ENCODE measurements at regions not wholly inside any gene's neighbourhood (a gene's known extent, or its start where the extent isn't known, plus 50 kb on each side); places are given as distances from the start of the nearest gene placed in this dataset.
"Not testable (repeated sequence)": the region's sequence is repeated elsewhere in the genome, so short reads cannot be mapped to it uniquely, and the experiment has no call there.

GRCh38 chr12:46693034-46693433 lies 132.8 kb downstream of the SLC38A4 start:
- TF ChIP-seq, protein P1, sequence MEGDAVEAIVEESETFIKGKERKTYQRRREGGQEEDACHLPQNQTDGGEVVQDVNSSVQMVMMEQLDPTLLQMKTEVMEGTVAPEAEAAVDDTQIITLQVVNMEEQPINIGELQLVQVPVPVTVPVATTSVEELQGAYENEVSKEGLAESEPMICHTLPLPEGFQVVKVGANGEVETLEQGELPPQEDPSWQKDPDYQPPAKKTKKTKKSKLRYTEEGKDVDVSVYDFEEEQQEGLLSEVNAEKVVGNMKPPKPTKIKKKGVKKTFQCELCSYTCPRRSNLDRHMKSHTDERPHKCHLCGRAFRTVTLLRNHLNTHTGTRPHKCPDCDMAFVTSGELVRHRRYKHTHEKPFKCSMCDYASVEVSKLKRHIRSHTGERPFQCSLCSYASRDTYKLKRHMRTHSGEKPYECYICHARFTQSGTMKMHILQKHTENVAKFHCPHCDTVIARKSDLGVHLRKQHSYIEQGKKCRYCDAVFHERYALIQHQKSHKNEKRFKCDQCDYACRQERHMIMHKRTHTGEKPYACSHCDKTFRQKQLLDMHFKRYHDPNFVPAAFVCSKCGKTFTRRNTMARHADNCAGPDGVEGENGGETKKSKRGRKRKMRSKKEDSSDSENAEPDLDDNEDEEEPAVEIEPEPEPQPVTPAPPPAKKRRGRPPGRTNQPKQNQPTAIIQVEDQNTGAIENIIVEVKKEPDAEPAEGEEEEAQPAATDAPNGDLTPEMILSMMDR (IDR thresholded peaks at IDR 0.05): no peak
- no peak for TF ChIP-seq ZFX (IDR thresholded peaks at IDR 0.05; ENCODE audit: borderline replicate concordance)
- no peak overlapping the region for H3K27ac ChIP-seq

DNA sequence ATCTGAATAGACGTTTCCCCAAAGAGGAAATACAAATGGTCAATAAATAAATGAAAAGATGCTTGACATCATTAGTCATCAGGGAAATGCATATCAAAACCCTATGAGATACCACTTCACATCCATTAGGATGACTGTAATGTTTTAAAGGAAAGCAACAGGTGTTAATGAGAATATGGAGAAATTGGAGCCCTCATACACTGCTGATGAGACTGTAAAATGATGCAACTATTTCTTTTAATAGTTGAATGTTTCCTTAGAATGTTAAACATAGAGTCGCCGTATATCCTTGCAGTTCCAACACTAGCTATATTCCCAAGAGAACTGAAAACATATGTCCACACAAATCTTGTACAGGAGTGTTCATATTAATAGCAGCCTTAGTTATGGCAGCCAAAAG lies 133.2 kb downstream of the SLC38A4 start:
- TF ChIP-seq, protein P1 (IDR thresholded peaks at IDR 0.05): no peak
- no peak for TF ChIP-seq ZFX (IDR thresholded peaks at IDR 0.05; ENCODE audit: borderline replicate concordance)
- H3K27ac ChIP-seq: no peak overlapping the region

GRCh38 chr12:46686267-46686942 lies 139.4 kb downstream of the SLC38A4 start:
- no peak overlapping the region for H3K27ac ChIP-seq
- no peak for TF ChIP-seq ZFX (IDR thresholded peaks at IDR 0.05; ENCODE audit: borderline replicate concordance)
- TF ChIP-seq, protein P1 (IDR thresholded peaks at IDR 0.05): no peak

- not testable (repeated sequence) for H3K27ac ChIP-seq
Observed at GRCh38 chr12:46684243-46684642, 141.6 kb downstream of the SLC38A4 start.

- no peak for TF ChIP-seq ZFX (IDR thresholded peaks at IDR 0.05; ENCODE audit: borderline replicate concordance)
- TF ChIP-seq, protein P1 (IDR thresholded peaks at IDR 0.05): no peak
- no peak overlapping the region for H3K27ac ChIP-seq
Observed at GRCh38 chr12:46682148-46682547, 143.6 kb downstream of the SLC38A4 start.

DNA sequence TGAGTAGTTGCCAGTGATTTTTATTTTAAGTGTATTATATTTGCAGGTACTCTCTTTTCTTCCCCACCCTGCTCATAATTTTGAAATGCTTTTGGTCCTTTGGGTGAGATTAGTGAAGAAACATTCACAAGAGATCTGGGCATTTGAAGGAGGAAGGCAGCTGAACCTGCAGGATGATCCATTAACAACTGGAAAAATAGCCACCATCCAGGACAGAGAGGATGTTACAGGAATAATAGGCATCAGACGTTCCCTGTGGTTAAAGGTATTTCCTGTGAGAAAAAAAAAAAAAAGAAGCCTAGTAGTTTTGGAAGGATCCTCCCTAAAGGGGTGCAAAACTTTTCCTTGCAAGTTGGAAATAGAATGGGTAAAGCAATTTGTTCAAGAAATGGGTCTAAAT lies 145.3 kb downstream of the SLC38A4 start:
- H3K27ac ChIP-seq: no peak overlapping the region
- TF ChIP-seq, protein P1 (IDR thresholded peaks at IDR 0.05): no peak
- TF ChIP-seq ZFX (IDR thresholded peaks at IDR 0.05; ENCODE audit: borderline replicate concordance): no peak

DNA sequence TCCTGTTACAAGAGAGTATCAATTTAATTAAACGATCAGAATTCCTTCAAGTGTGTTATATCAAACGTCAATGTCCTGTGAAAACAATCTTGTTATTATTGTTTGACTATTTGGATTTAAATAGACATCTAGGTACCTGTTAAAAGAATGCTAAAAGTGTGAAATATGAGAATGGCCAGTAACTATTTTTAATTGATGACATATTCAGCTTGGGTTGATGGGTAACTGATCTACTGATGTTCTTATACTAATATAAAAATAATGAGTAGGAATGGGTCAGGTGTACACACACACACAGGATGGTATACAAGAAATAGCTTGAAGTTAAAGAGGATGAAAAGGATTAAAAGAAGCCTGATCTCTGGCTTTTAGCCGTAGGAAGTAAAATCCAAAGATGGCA lies 146.0 kb downstream of the SLC38A4 start:
- TF ChIP-seq, protein P1 (IDR thresholded peaks at IDR 0.05): no peak
- no peak for TF ChIP-seq ZFX (IDR thresholded peaks at IDR 0.05; ENCODE audit: borderline replicate concordance)
- H3K27ac ChIP-seq: no peak overlapping the region

DNA sequence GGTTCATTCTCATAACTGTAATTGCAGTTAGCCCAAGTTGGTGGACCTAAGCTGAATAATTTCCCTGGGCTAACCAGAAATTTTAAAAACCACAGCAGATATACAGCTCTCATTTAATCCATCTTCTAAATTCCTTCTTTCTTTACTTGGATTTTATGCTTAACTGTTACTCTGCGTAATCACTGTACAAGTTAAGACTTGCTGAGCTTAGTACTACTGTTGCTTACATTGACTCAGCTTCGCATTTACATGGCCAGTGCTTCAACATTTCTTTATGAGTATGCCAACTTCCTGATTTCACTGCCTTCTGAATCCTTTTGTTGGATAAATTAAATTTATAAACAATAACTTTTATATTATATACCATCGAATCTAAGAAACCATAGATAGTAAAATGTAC lies 147.4 kb downstream of the SLC38A4 start:
- TF ChIP-seq ZFX (IDR thresholded peaks at IDR 0.05; ENCODE audit: borderline replicate concordance): no peak
- TF ChIP-seq, protein P1 (IDR thresholded peaks at IDR 0.05): no peak
- H3K27ac ChIP-seq: no peak overlapping the region
